ENCODE measurements at regions not wholly inside any gene's neighbourhood (a gene's known extent, or its start where the extent isn't known, plus 50 kb on each side); places are given as distances from the start of the nearest gene placed in this dataset.

DNA sequence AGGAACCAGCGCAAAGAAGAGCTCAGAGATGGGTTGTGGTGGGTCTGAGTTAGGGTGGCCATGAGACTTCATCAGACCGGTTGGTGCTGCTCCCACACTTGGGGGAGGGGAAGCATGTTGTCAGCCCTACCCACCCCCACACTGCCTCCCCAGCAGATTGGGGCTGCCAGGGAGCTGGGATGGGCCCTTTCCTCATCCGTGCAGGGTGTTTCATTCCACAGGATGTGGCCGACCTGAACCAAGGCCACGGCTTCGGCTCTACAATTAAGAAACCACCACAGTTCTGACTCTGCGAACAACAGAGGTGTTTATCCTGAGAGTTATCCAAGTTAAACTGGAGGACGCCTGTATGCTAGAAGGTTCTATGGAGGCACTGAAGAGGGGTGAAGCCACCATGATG lies 171.2 kb downstream of the ETS2 start:
- TF ChIP-seq, protein P1, sequence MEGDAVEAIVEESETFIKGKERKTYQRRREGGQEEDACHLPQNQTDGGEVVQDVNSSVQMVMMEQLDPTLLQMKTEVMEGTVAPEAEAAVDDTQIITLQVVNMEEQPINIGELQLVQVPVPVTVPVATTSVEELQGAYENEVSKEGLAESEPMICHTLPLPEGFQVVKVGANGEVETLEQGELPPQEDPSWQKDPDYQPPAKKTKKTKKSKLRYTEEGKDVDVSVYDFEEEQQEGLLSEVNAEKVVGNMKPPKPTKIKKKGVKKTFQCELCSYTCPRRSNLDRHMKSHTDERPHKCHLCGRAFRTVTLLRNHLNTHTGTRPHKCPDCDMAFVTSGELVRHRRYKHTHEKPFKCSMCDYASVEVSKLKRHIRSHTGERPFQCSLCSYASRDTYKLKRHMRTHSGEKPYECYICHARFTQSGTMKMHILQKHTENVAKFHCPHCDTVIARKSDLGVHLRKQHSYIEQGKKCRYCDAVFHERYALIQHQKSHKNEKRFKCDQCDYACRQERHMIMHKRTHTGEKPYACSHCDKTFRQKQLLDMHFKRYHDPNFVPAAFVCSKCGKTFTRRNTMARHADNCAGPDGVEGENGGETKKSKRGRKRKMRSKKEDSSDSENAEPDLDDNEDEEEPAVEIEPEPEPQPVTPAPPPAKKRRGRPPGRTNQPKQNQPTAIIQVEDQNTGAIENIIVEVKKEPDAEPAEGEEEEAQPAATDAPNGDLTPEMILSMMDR (IDR thresholded peaks at IDR 0.05; ENCODE audit: insufficient read depth, low read depth, low read length, missing control alignments) = no peak
- no peak overlapping the region for H3K4me3 ChIP-seq (ENCODE audit: low read depth, low read length)
- DNase-seq (ENCODE audit: low read depth) = no peak

DNA sequence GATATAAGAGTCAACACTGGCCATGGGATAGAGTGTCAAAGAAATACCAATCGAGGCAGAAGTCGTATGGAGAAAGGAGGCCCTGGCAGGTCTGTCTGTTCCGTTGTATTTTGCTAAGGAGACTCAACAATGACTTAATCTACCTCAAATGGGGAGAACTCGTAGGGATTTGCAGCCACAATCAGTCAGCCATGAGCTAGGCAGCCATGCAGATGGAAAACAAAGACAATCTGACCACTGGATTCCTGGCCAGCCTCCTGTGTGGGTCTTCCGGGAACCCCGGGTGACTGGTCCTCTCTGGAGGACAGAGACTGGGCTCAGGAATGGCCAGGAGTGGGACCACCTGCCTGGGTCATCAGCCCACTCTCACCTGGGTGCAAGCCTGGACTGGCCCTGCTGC lies 167.8 kb downstream of the ETS2 start:
- TF ChIP-seq, protein P1 (IDR thresholded peaks at IDR 0.05; ENCODE audit: insufficient read depth, low read depth, low read length, missing control alignments) = no peak
- no peak overlapping the region for H3K4me3 ChIP-seq (ENCODE audit: low read depth, low read length)
- DNase-seq (ENCODE audit: low read depth) = no peak

DNA sequence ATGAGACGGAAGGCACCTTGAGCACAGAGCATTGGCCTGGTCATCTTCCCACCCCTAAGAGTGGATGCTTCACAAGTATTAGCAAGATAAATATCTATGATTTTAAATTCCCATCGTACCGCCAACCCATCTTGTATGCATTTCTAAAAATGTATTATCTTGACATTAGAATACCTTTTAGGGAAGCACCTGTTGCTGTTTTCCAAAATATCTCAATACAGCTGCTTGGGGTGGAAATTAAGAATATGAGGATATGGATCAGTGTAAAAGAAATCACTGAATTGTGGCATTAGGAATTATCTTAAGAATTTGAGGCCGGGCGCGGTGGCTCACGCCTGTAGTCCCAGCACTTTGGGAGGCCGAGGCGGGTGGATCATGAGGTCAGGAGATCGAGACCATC lies 166.3 kb downstream of the ETS2 start:
- DNase-seq (ENCODE audit: low read depth) = no peak
- TF ChIP-seq, protein P1 (IDR thresholded peaks at IDR 0.05; ENCODE audit: insufficient read depth, low read depth, low read length, missing control alignments) = no peak
- no peak overlapping the region for H3K4me3 ChIP-seq (ENCODE audit: low read depth, low read length)

DNA sequence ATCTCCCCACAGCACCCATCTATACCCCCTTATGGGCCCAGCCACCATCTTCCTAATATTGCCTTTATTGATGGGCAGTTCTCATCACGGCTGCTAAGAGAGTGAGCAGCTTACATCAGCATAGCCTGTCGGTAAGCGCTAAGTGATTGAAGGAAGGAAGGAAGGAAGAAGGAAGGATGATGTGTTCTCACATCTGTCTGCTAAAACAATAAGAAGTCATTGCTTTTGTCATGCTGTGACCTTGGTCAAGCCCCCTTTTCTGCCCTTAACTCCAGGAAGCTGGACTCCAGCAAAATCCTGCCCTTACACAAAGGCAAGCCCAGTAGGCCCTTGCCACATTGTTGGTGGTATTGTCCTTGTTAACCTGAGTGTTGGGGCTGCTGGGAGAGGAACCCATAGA lies 165.0 kb downstream of the ETS2 start:
- TF ChIP-seq, protein P1 (IDR thresholded peaks at IDR 0.05; ENCODE audit: insufficient read depth, low read depth, low read length, missing control alignments) = no peak
- no peak overlapping the region for H3K4me3 ChIP-seq (ENCODE audit: low read depth, low read length)
- DNase-seq (ENCODE audit: low read depth) = no peak

DNA sequence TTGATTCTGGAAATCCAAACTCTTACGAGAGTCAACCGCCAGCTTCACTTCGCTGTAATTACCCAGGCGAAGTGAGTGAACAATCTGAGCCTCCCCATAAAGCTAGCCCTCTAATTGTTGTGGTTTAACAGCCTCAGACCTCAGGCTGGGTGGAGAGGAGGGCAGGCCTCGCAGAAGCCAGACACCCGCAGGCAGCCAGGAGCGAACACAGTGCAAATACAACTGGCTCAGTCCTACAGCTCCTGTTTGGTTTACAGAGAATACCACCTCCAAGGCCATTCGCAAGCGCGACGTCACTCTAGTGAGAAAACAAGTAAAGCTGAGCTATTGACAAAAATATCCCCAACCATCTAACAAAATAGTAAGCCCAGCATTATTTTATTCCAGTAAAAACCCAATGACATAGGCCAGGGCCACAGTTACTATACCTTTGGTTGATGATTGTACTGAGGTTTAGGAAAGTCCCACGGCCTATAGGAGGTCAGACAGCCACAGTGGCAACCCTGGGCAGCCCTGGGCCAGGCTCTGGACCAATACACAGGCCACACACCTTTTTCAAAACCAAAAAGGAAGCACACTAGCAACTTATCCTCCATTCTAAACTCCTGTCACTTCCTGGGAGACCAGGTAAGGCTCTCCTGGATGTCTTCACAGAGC lies 163.3 kb downstream of the ETS2 start:
- no peak for DNase-seq (ENCODE audit: low read depth)
- TF ChIP-seq, protein P1 (IDR thresholded peaks at IDR 0.05; ENCODE audit: insufficient read depth, low read depth, low read length, missing control alignments) = no peak
- H3K4me3 ChIP-seq (ENCODE audit: low read depth, low read length) = no peak overlapping the region

DNA sequence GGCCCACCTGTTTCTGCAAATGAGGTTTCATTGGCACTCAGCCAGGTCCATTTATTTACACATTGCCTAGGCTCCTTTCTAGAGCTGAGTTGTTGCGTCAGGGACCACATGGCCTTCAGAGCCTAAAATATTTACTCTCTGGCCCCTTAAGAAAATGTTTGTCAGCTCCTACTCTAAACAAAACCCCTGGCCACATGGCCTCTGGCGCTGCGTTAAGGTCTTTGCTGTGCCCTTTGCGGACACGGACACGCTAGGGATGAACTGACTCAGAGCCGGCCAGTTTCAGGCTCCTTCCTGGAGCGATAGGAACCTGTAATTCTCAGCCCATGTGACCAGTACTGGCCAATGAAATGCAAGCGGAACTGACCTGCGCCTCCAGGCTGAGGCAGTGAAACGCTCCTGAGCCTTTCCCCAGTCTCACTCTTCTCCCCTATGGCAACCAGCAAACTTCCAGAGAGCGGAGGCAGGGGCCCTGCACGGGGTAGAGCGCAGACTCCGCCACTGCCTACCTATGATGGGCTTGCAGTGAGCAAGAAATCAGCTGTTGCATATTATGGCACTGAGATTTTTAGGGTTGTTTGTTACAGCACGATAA lies 160.3 kb downstream of the ETS2 start:
- TF ChIP-seq, protein P1 (IDR thresholded peaks at IDR 0.05; ENCODE audit: insufficient read depth, low read depth, low read length, missing control alignments) = no peak
- no peak for DNase-seq (ENCODE audit: low read depth)
- no peak overlapping the region for H3K4me3 ChIP-seq (ENCODE audit: low read depth, low read length)

DNA sequence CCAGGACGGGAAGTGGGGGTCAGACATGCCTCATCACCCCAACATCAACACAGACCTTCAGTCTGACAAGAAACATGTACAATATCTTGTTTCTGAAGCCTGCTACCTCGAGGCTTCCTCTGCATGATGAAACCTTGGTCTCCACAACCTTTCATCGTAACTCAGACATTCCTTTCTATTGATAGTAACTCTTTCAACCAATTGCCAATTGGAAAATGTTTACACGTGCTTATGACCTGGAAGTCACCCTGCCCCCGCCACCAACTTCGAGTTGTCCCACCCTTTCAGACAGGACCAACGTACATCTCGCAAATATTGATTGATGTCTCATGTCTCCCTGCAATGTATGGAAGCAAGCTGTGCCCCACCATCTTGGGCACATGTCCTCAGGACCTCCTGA lies 159.5 kb downstream of the ETS2 start:
- no peak overlapping the region for H3K4me3 ChIP-seq (ENCODE audit: low read depth, low read length)
- TF ChIP-seq, protein P1 (IDR thresholded peaks at IDR 0.05; ENCODE audit: insufficient read depth, low read depth, low read length, missing control alignments) = no peak
- no peak for DNase-seq (ENCODE audit: low read depth)

All from GM12865 (cell line).